ENCODE measurements at regions not wholly inside any gene's neighbourhood (a gene's known extent, or its start where the extent isn't known, plus 50 kb on each side); places are given as distances from the start of the nearest gene placed in this dataset.
"Not testable (repeated sequence)": the region's sequence is repeated elsewhere in the genome, so short reads cannot be mapped to it uniquely, and the experiment has no call there.

GRCh38 chr5:122602700-122603099, 172.2 kb upstream of the SNX2 start:
- no peak for DNase-seq

DNA sequence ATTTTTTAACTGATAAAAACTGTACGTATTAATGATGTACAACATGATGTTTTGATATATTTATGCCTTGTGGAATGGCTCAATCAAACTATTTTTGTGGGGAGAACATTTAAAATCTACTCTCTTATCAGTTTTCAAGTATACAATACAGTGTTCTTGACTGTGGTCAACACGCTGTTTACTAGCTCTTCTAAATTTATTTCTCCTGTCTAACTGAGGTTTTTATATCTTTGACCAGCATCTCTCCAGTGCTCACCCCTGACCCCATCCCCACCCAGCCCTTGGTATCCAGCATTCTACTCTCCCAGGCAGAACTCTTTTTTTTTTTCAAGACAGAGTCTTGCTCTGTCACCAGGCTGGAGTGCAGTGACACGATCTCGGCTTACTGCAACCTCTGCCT, 169.6 kb upstream of the SNX2 start:
- DNase-seq: no peak

- no peak for DNase-seq
These were observed 167.1 kb upstream of the SNX2 start for GRCh38 chr5:122607818-122608217.

DNA sequence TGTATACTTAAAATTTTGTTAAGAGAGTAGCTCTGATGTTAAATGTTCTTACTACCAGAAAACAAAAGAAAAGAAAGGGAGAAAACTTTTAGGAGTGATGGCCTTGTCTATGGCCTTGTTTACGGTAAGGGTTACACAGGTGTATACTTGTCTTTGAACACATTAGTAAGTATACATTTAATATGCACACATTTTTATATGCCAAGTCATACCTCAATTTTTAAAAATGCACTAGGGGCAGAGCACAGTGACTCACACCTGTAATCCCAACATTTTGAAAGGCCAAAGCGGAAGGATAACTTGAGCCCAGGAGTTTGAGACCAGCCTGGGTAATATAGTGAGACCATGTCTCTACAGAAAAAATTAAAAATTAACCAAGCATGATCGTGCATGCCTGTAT, 166.7 kb upstream of the SNX2 start:
- no peak for DNase-seq

- DNase-seq: no peak
These were observed 163.5 kb upstream of the SNX2 start for GRCh38 chr5:122611406-122611805.

- no peak for DNase-seq
These were observed 162.0 kb upstream of the SNX2 start for GRCh38 chr5:122612901-122613300.

DNA sequence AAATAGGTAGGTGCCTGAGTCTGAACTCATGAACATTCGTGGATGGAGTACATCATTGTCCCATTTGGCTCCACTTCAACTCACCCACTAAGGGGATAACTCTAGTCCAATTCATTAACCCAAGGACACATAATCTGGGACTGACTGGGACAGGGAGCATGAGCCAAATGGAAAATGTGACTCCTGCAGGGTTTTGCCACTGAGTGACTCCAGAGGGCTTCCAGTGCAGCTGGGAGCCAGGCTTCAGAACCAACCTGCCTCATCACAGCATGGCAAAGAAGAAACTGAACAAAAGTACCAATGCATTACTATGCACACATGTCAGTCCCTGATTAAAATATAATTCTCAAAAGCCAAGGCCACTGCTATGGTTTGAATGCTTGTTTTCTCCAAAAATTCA, 159.7 kb upstream of the SNX2 start:
- DNase-seq: no peak

DNA sequence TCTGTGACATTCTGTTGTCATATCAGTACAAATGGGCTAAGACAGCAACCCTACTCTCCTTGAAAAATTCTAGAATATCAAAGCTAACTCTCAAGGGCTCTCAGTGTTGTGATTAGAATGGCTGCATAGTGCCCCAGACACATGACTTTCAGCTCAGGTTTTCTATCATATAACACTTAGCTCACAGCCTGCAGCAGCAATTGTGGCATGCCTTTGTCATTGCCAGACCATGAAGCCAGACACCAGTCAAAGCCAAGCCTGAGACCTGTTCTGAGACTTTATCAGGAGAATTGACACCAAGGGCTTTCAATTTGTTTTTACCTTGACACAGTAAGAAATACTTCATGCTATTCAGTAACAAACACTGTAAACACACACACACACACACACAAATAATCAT, 159.0 kb upstream of the SNX2 start:
- no peak for DNase-seq

GRCh38 chr5:122618046-122618445, 156.8 kb upstream of the SNX2 start:
- not testable (repeated sequence) for DNase-seq

DNA sequence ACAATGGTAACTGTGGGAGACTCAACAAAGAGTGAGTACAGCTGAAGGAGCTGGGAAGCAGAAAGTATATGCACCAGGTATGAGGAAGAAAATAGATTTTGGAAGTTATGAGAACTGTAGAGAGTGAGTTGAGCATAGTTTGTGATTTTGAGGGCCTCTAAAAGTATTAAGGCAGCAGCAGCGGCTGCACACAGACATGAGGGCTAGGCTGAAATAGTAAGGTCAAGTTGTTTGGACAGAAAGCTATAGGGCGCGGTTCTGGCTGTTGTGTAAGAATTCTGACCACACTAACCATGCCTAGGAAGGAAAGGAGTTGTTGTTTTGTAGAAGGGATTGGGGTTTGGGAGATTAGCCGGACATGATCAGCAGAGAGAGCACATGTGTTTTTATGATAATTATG, 154.1 kb upstream of the SNX2 start:
- not testable (repeated sequence) for DNase-seq

DNA sequence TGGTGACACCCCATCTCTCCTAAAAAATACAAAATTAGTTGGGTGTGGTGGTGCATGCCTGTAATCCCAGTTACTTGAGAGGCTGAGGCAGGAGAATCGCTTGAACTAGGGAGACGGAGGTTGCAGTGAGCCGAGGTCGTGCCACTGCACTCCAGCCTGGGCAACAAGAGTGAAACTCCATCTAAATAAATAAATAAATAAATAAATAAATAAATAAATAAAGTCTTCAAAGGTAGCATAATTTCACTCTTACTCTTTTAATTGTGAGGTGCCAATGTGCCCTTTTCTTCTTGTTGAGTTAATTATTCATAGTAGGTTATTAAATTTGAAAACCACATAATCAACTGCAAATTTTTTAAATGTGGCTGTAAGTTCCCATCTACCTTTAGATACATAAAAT, 146.2 kb upstream of the SNX2 start:
- not testable (repeated sequence) for DNase-seq

DNA sequence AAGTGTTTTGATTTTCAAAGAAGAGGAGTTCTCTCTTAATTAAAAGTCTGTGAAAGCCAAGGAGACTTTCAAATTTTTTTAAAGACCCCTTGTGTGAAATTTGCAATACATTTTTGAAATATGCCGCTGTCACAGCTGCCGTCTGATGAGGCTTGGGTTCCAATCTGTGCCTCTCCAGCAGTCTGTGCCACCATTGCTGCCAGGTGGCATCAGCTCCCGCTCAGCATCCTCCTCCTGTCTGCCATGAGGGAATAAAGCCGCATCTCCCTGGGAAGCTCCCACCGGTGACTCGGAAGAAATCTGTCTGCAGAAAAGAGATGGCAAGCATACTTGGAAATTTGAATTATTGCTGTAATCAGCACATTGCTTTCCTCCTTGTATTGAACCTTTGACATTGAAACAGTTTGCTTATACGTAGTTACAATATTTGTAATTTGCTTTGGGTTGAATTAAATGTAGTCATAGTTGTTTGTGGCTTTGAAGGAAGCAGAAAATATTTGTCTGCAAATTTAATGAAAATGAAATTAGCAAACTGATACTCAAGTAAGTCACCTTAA, 145.7 kb upstream of the SNX2 start:
- DNase-seq: no peak

DNA sequence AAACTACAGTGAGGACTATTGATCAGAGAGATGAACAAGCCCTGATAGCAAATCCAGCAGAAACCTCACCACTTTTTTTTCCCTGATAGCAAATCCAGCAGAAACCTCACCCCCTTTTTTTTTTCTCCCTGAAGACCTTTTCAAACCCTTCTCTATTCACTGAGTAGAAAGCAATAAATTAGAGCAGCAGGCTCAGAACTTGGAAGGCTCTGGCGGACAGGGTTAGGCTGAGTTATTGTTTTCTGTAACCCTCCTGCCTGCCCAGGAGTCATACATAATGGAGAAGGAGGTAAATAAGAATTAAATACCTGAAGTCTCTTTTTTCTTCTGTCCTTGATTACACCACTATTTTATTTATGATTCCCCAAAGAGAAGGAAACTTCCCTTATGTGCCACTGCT, 136.3 kb upstream of the SNX2 start:
- no peak for DNase-seq

- no peak for DNase-seq
These were observed 135.8 kb upstream of the SNX2 start for GRCh38 chr5:122639033-122639432.

- no peak for DNase-seq
These were observed 135.0 kb upstream of the SNX2 start for GRCh38 chr5:122639864-122640263.

GRCh38 chr5:122649080-122649479, 125.8 kb upstream of the SNX2 start:
- DNase-seq: no peak

DNA sequence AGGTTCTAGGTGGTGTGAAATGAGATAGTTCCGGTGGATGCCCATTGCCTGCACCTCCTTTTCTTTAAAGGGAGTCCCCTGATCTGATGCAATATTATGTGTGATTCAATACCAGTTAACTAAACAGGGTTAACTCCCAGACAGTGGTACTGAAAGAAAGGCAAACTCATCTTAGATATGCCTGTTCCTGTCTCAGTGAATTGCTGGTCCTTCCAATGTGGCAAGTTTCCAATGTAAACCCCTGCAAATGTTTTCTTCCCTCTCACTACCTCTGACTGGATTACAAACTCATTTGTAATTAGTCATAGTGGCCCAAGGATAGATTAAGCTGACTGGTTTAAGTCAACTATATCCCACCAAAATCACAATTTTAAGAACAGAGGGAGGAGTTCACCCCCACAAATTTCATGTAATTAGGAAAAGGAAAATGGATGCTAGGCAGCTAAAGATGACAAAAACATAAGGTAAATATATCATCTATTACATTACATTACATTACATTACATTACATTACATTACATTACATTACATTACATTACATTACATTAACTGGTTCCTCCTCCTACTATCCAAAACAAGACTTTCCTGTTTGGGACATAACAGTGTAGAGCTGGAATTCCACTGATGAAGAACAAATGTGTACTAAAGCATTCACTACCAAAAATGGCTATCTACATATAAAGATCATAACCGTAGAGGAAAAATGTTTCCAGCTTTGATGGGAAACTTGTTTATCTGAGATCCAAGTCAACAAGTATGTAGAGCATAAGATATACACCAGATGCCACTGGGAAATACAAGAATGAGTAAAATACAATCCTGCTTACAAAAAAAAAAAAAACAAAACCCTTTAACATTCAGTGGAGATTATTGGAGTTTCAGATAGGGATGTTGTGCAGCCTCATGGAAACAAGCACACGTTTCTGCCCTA, 121.5 kb upstream of the SNX2 start:
- no peak for DNase-seq

DNA sequence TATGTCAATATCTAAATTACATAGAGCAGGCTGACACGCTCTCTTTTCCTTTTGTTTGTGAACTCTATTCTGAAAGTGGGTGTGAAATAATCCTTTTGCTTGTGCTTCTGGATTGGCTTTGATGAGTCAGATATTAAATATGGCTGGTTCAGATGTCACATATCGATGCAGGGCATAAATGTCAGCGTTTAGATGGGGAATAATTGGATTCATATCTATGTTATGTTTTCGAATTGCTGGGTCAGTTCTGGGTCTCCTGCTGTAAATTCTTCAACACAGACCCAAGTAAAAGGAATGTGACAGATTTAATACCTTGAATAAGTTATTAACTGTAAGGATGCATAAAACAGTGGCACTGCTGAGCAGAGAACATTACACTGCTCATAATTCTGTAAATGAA, 118.7 kb upstream of the SNX2 start:
- no peak for DNase-seq

DNA sequence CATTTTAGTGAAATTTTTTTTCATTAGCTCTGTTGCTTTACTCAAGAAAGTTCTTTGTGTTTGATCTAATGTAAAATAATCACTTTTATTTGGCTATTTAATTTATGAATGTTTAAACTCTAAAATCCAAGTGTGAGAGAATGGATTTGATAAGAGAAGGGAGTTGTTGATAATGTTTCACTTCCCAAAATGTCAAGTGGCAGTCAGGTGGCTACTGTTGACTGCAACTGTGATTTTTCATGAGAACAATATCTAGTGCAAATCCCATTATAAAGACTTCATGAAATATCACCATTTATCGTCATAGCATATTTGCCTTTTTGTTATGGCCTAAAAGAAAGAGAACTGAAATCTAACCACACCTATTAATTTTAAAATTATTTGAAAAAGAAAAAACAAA, 118.3 kb upstream of the SNX2 start:
- DNase-seq: no peak

- DNase-seq: peak; percentile 15
These were observed 113.2 kb upstream of the SNX2 start for GRCh38 chr5:122661496-122662180.

DNA sequence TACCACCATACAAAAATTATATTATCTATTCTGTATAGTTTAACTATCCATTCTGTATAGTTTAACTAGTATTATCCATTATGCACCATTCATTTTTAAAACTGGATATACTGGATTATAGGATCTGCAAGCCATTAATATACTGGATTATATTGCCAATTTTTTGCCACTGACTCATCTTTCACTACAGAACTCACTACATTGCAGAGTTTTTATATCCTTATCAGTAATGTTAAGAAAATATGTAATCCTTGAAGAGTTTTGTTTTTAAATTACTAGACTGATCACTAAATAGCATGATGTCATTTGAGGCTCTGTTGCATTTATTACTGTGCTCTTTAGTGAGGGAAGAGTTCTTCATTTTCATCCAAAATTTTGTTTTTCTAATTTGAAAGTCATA, 109.8 kb upstream of the SNX2 start:
- DNase-seq: no peak

DNA sequence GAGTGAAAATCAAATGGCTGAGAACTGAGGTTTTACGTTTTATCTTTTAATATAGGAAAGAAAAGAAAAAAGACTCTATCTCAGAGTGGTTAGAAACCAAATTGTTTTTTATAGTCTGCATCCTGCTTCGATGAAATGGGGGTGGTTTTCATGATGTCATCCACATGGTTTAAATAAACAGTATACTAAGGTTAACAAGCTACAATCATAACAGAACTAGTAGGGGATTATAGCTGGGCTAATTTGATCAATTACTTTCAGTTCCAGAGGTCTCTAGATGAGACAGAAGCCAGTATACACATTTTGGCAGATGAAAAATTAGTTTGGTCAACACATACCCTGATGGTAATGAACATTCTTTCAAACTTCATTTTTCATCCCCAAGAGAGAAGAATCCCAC, 106.3 kb upstream of the SNX2 start:
- DNase-seq: no peak

DNA sequence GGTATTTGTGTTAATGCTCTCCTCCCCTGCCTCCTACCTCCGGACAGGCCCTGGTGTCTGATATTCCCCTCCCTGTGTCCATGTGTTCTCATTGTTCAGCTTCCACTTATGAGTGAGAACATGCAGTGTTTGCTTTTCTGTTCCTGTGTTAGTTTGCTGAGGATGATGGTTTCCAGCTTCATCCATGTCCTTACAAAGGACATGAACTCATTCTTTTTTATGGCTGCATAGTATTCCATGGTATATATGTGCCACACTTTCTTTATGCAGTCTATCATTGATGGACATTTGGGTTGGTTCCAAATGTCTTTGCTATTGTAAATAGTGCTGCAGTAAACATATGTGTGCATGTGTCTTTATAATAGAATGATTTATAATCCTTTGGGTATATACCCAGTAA, 105.2 kb upstream of the SNX2 start:
- DNase-seq: not testable (repeated sequence)

- DNase-seq: peak; percentile 91
These were observed 101.5 kb upstream of the SNX2 start for GRCh38 chr5:122673343-122673742.

All from hindlimb muscle (tissue), 1 donor.